K562 (cell line): ENCODE measurements at regions not wholly inside any gene's neighbourhood (a gene's known extent, or its start where the extent isn't known, plus 50 kb on each side); places are given as distances from the start of the nearest gene placed in this dataset.

ENCODE experiments used
- EP300 ChIP-seq: IDR thresholded peaks from 2 replicates; pipeline ENCODE4 v1.6.1; 2012; ENCODE audit warnings: low read length, improper control_type of control experiment
- MXI1 ChIP-seq: IDR thresholded peaks from 2 replicates; pipeline ENCODE4 v1.6.1; 2011; ENCODE audit warnings: low read depth, mild to moderate bottlenecking, improper control_type of control experiment, low read length
- ZFP36 ChIP-seq: fragments of 150-350 bp; IDR thresholded peaks from 2 replicates; pipeline ENCODE4 v1.6.1; 2018; ENCODE audit warnings: low read length, low read depth; ENCODE audit not compliant: partially characterized antibody
- ZNF512 ChIP-seq: IDR thresholded peaks from 2 replicates; pipeline ENCODE4 v1.6.1; 2016; ENCODE audit warnings: missing genetic modification characterization, missing compliant biosample characterization

GRCh38 chr20:48478806-48479585 is 348.8 kb downstream of the PREX1 start:
- TF ChIP-seq ZNF512 (no peak), ZFP36 (no peak), MXI1 (no peak), EP300 (no peak)
